H1 (cell line): ENCODE measurements at regions not wholly inside any gene's neighbourhood (a gene's known extent, or its start where the extent isn't known, plus 50 kb on each side); places are given as distances from the start of the nearest gene placed in this dataset.

Source experiments
- CTCF ChIA-PET: fragments of 300-600 bp; sonication (Branson Sonifier 250); formaldehyde crosslinking; loops from one replicate; lab custom pipeline; 2021; ENCODE audit not compliant: partially characterized antibody; lab: Charles Lee
- POLR2A ChIA-PET: fragments of 300-600 bp; sonication (Branson Sonifier 250); formaldehyde crosslinking; loops from one replicate; lab custom pipeline; 2021; ENCODE audit warnings: inconsistent platforms; ENCODE audit not compliant: partially characterized antibody; lab: Charles Lee
- DNase-seq, 2 experiments: peaks; one replicate each; pipeline versions ENCODE4 v3.0.0 to v3.0.0-alpha.2; 2010 to 2022; ENCODE audit warnings: low spot score in 2 of 2, low read depth in 1 of 2, mixed read lengths in 1 of 2
- FAIRE-seq: peaks from 2 replicates; lab custom pipeline; 2011; peaks lifted over from hg19 to GRCh38; lab: Jason Lieb, UNC
- H2AFZ ChIP-seq: 2 replicates; pipeline ENCODE4 v1.8.1; 2012; ENCODE audit warnings: low read length, inconsistent platforms
- H2AK5ac ChIP-seq: 2 replicates; pipeline ENCODE4 v1.6.1; 2013; ENCODE audit warnings: low read depth, low read length
- H2BK120ac ChIP-seq: replicated peaks from 2 replicates; pipeline ENCODE3; 2013; ENCODE audit warnings: low read depth, low read length, inconsistent platforms
- H2BK12ac ChIP-seq: 2 replicates; pipeline ENCODE4 v1.6.1; 2013; ENCODE audit warnings: low read depth, low read length
- H2BK15ac ChIP-seq: 2 replicates; pipeline ENCODE4 v1.6.1; 2013; ENCODE audit warnings: low read length
- H2BK20ac ChIP-seq: 2 replicates; pipeline ENCODE4 v1.6.1; 2013; ENCODE audit warnings: low read length
- H2BK5ac ChIP-seq: 2 replicates; pipeline ENCODE4 v1.6.1; 2013; ENCODE audit warnings: low read depth, low read length
- H3K14ac ChIP-seq: 2 replicates; pipeline ENCODE4 v1.6.1; 2013; ENCODE audit warnings: inconsistent platforms; ENCODE audit not compliant: insufficient read length
- H3K18ac ChIP-seq: 2 replicates; pipeline ENCODE4 v1.6.1; 2013; ENCODE audit warnings: low read length; ENCODE audit errors: extremely low read depth
- H3K23ac ChIP-seq: 2 replicates; pipeline ENCODE4 v1.6.1; 2013; ENCODE audit warnings: inconsistent platforms; ENCODE audit not compliant: insufficient read length
- H3K23me2 ChIP-seq: 2 replicates; pipeline ENCODE4 v1.6.1; 2013; ENCODE audit warnings: low read depth, low read length
- H3K27ac ChIP-seq: 2 replicates; pipeline ENCODE4 v1.6.1; 2011; ENCODE audit warnings: low read depth, low read length, inconsistent platforms
- H3K27me3 ChIP-seq, 4 experiments: replicated peaks in 1 of 4; 1 replicate in 1 of 4; 2 replicates in 3 of 4; pipeline versions ENCODE4 v1.6.1 to v1.8.1; 2011 to 2013; ENCODE audit warnings: low read length in 3 of 4, mild to moderate bottlenecking in 3 of 4, inconsistent platforms in 2 of 4, mixed read lengths in 2 of 4, moderate library complexity in 1 of 4; ENCODE audit not compliant: control insufficient read depth in 3 of 4, insufficient read depth in 3 of 4; ENCODE audit errors: extremely low read depth in 1 of 4
- H3K36me3 ChIP-seq, 4 experiments: 2 replicates each; pipeline versions ENCODE4 v1.6.1 to v1.8.1; 2011 to 2013; ENCODE audit warnings: mild to moderate bottlenecking in 4 of 4, low read length in 3 of 4, moderate library complexity in 2 of 4, control low read depth in 1 of 4, inconsistent platforms in 1 of 4; ENCODE audit not compliant: insufficient read depth in 4 of 4, control insufficient read depth in 2 of 4
- H3K4ac ChIP-seq: replicated peaks from 2 replicates; pipeline ENCODE3; 2013; ENCODE audit warnings: low read length, low read depth, mixed read lengths, inconsistent platforms; ENCODE audit not compliant: insufficient read length
- H3K4me1 ChIP-seq, 4 experiments: replicated peaks in 1 of 4; 1 replicate in 1 of 4; 2 replicates in 3 of 4; pipeline versions ENCODE4 v1.6.1 to v1.8.1; 2011 to 2013; ENCODE audit warnings: low read length in 3 of 4, inconsistent platforms in 2 of 4, mixed read lengths in 1 of 4; ENCODE audit not compliant: insufficient read depth in 4 of 4, control insufficient read depth in 3 of 4
- H3K4me2 ChIP-seq, 2 experiments: 2 replicates each; pipeline versions ENCODE4 v1.6.1 to v1.8.1; 2011 to 2013; ENCODE audit warnings: low read depth in 2 of 2, low read length in 2 of 2, control low read depth in 1 of 2, inconsistent platforms in 1 of 2, mild to moderate bottlenecking in 1 of 2; ENCODE audit not compliant: insufficient read depth in 1 of 2
- H3K4me3 ChIP-seq, 4 experiments: fragments of 200-600, 300-600 bp in 1 of 4; sonication (generic), shearing (Covaris generic), sonication (Bioruptor Twin) in 1 of 4; 2 replicates each; pipeline versions ENCODE4 v1.5.1 to v1.8.1; 2011 to 2016; ENCODE audit warnings: low read length in 4 of 4, low read depth in 3 of 4, control low read depth in 2 of 4, inconsistent platforms in 2 of 4, mild to moderate bottlenecking in 2 of 4, mixed read lengths in 1 of 4, moderate library complexity in 1 of 4; ENCODE audit not compliant: insufficient read depth in 2 of 4; ENCODE audit errors: extremely low read depth in 1 of 4
- H3K56ac ChIP-seq: replicated peaks from 2 replicates; pipeline ENCODE3; 2013; ENCODE audit warnings: low read depth, mild to moderate bottlenecking, mixed read lengths, low read length, inconsistent platforms; ENCODE audit not compliant: insufficient read length
- H3K79me1 ChIP-seq: 2 replicates; pipeline ENCODE4 v1.6.1; 2013; ENCODE audit warnings: low read depth, low read length, control low read depth
- H3K79me2 ChIP-seq, 2 experiments: 2 replicates each; pipeline versions ENCODE4 v1.6.1 to v1.8.1; 2012 to 2013; ENCODE audit warnings: low read length in 2 of 2, mild to moderate bottlenecking in 2 of 2, inconsistent platforms in 1 of 2; ENCODE audit not compliant: insufficient read depth in 2 of 2, control insufficient read depth in 1 of 2
- H3K9ac ChIP-seq, 4 experiments: replicated peaks in 1 of 4; 1 replicate in 1 of 4; 2 replicates in 3 of 4; pipeline versions ENCODE4 v1.6.1 to v1.8.1; 2011 to 2013; ENCODE audit warnings: low read depth in 3 of 4, low read length in 3 of 4, control low read depth in 2 of 4, mild to moderate bottlenecking in 2 of 4, moderate library complexity in 2 of 4, inconsistent platforms in 1 of 4; ENCODE audit errors: extremely low read depth in 1 of 4
- H3K9me3 ChIP-seq, 2 experiments: 2 replicates each; pipeline versions ENCODE4 v1.6.1 to v1.8.1; 2012 to 2013; ENCODE audit warnings: mild to moderate bottlenecking in 2 of 2, moderate library complexity in 2 of 2, control low read depth in 1 of 2, inconsistent platforms in 1 of 2, low read depth in 1 of 2, low read length in 1 of 2, mixed read lengths in 1 of 2; ENCODE audit not compliant: insufficient read depth in 2 of 2
- H4K20me1 ChIP-seq, 2 experiments: replicated peaks in 1 of 2; 2 replicates each; pipeline versions ENCODE3 to v1.8.1; 2011 to 2013; ENCODE audit warnings: inconsistent platforms in 2 of 2, low read length in 2 of 2, mild to moderate bottlenecking in 1 of 2; ENCODE audit not compliant: insufficient read depth in 2 of 2, control insufficient read depth in 1 of 2
- H4K5ac ChIP-seq: 2 replicates; pipeline ENCODE4 v1.6.1; 2013; ENCODE audit warnings: low read length, low read depth, mixed read lengths, inconsistent platforms; ENCODE audit not compliant: insufficient read length
- H4K8ac ChIP-seq: 2 replicates; pipeline ENCODE4 v1.8.0; 2013; ENCODE audit warnings: mild to moderate bottlenecking, moderate library complexity, low read length, inconsistent platforms; ENCODE audit not compliant: insufficient read depth; ENCODE audit errors: extremely low read depth
- H4K91ac ChIP-seq: replicated peaks from 2 replicates; pipeline ENCODE3; 2013; ENCODE audit warnings: low read length, mixed read lengths, inconsistent platforms; ENCODE audit not compliant: insufficient read length
- ASH2L ChIP-seq: fragments of 200-600, 300-600 bp; sonication (generic); IDR thresholded peaks from one replicate; pipeline ENCODE4 v1.7.1; 2017; ENCODE audit warnings: low read length
- CREB1 ChIP-seq: IDR thresholded peaks from 2 replicates; pipeline ENCODE4 v1.6.1; 2012; ENCODE audit warnings: inconsistent platforms
- CTBP2 ChIP-seq: IDR thresholded peaks from 2 replicates; pipeline ENCODE4 v1.7.0; 2011; ENCODE audit warnings: borderline replicate concordance, mild to moderate bottlenecking, moderate library complexity, mixed read lengths, low read length; ENCODE audit not compliant: insufficient read depth, insufficient read length
- JUN ChIP-seq: IDR thresholded peaks from 2 replicates; pipeline ENCODE4 v1.6.1; 2011; ENCODE audit warnings: low read depth, mild to moderate bottlenecking, improper control_type of control experiment, low read length
- KDM5A ChIP-seq: fragments of 200-600 bp; IDR thresholded peaks from 2 replicates; pipeline ENCODE4 v1.7.1; 2012; ENCODE audit warnings: mild to moderate bottlenecking, low read length, inconsistent platforms, mixed read lengths
- TAF1 ChIP-seq: IDR thresholded peaks from 2 replicates; pipeline ENCODE4 v1.6.1; 2011; ENCODE audit warnings: mild to moderate bottlenecking, low read depth, low read length
- WGBS, 2 experiments: shearing (Covaris generic) in 1 of 2; methylation state at CpG; one replicate each; pipeline versions ENCODE4 v1.1.6 to v1.1.7; 2013 to 2015; ENCODE audit warnings: low lambda C conversion rate in 2 of 2, mixed read lengths in 2 of 2, inconsistent platforms in 1 of 2, low coverage in 1 of 2, missing lambda C conversion rate in 1 of 2; ENCODE audit not compliant: insufficient replicate concordance in 2 of 2, insufficient coverage in 1 of 2, insufficient read length in 1 of 2; ENCODE audit errors: extremely low coverage in 1 of 2, missing lambda C conversion rate in 1 of 2; 5-methylcytosine and 5-hydroxymethylcytosine counted together

DNA sequence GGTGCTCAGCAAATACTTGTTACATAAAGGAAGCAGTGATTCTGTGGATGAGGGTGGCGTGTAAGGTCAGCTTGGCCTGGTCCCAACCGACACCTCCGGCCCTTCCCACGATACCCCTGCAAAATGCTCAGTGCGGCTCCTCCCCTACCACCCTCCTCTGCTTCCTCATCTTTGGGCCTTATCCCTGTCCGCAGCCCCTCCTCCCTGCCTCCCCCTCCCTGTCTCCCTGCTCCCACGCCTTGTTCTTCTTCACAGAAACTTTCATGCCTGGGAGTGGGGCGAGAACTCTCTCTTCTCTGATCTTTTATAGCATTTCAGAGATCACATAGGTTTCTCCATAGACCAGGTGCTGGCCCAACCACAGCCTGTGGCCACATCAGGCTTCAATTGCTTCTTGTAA, 75.0 kb upstream of the ATP2B2 start:
- no peak overlapping the region for H2BK20ac ChIP-seq
- H3K27ac ChIP-seq: no peak overlapping the region
- H2BK5ac ChIP-seq: no peak overlapping the region
- no peaks in the 10 kb centered on the region for H3K79me2 ChIP-seq
- H2BK120ac ChIP-seq: no peak overlapping the region
- H3K4me2 ChIP-seq: no peak overlapping the region
- H3K79me1 ChIP-seq: no peaks in the 10 kb centered on the region
- no peak overlapping the region for H3K9ac ChIP-seq
- H3K4me3 ChIP-seq: no peak overlapping the region
- no peak overlapping the region for H2AFZ ChIP-seq
- H4K20me1 ChIP-seq: no peaks in the 10 kb centered on the region
- no peak overlapping the region for H4K5ac ChIP-seq
- no peaks in the 10 kb centered on the region for H3K23me2 ChIP-seq
- no peak overlapping the region for H2BK12ac ChIP-seq
- H2AK5ac ChIP-seq: no peak overlapping the region
- FAIRE-seq (no peak), DNase-seq (no peak)
- H3K4me1 ChIP-seq: no peaks in the 10 kb centered on the region; a peak in 1 of 7 replicates
- no peak overlapping the region for H3K14ac ChIP-seq
- no peaks in the 10 kb centered on the region for H3K36me3 ChIP-seq
- H3K4ac ChIP-seq: no peak overlapping the region
- no peaks in the 10 kb centered on the region for H3K9me3 ChIP-seq
- no peak overlapping the region for H3K56ac ChIP-seq
- peak overlapping the region; percentile 34 for H4K91ac ChIP-seq
- WGBS, 2 experiments: 83% methylated on average over 8 of the region's 8 CpGs; no CpG with 5 or more reads in 1 of the 2 experiments
- TF ChIP-seq ASH2L (no peak), CTBP2 (no peak), TAF1 (no peak), KDM5A (no peak), JUN (no peak), CREB1 (no peak)
- TF ChIP-seq, all 59 proteins: peak for 0
- no peak overlapping the region for H4K8ac ChIP-seq
- no peak overlapping the region for H3K23ac ChIP-seq
- ChIA-PET POLR2A (no interaction called here), CTCF (no interaction called here)
- no peaks in the 10 kb centered on the region; a peak in 1 of 7 replicates for H3K27me3 ChIP-seq
- H2BK15ac ChIP-seq: 0 out of 2 replicates have a peak overlapping the region, but pooled peaks have one; percentile 34
- no peak overlapping the region for H3K18ac ChIP-seq
